H54 (cell line): ENCODE measurements at regions not wholly inside any gene's neighbourhood (a gene's known extent, or its start where the extent isn't known, plus 50 kb on each side); places are given as distances from the start of the nearest gene placed in this dataset.

Experiments used
- DNase-seq: peaks from one replicate; pipeline ENCODE4 v3.0.0; 2011; ENCODE audit warnings: low spot score, mixed read lengths; ENCODE audit not compliant: insufficient read length
- FAIRE-seq: peaks from 3 replicates; lab custom pipeline; 2011; peaks lifted over from hg19 to GRCh38; lab: Jason Lieb, UNC
- POLR2A ChIP-seq: IDR thresholded peaks from 2 replicates; pipeline ENCODE4 v1.6.1; 2011; ENCODE audit warnings: low read depth, mild to moderate bottlenecking, low read length

DNA sequence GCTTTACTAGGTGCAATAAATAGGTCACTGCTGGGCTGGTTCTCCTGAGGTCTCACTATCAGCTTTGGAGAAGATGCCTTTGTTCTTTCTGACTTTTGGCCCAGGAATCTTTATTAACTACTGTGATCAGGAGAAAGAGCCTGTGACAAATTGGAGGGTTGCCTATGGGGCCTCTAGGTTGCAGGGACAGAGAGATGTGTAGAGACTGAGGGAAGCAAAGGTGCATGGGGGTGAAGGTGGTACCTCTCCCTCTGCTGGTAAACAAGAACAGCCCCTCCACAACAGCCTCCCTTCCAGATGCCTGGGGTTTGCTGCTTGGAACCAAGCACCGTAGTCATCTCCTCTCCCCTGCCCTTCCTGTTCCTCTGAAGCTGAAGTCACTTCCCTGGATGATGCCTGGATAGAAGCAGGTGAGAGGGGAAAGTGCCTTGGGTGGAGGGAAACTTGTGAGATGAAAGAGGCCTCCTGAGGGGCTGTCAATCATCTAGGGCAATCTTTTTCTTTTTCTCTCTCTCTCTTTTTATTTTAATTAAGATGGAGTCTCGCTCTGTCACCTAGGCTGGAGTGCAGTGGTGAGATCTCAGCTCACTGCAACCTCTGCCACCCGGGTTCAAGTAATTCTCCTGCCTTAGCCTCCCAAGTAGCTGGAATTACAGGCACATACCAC lies 57.4 kb upstream of the DUSP22 start:
- no peak for TF ChIP-seq POLR2A
- no peak for FAIRE-seq

DNA sequence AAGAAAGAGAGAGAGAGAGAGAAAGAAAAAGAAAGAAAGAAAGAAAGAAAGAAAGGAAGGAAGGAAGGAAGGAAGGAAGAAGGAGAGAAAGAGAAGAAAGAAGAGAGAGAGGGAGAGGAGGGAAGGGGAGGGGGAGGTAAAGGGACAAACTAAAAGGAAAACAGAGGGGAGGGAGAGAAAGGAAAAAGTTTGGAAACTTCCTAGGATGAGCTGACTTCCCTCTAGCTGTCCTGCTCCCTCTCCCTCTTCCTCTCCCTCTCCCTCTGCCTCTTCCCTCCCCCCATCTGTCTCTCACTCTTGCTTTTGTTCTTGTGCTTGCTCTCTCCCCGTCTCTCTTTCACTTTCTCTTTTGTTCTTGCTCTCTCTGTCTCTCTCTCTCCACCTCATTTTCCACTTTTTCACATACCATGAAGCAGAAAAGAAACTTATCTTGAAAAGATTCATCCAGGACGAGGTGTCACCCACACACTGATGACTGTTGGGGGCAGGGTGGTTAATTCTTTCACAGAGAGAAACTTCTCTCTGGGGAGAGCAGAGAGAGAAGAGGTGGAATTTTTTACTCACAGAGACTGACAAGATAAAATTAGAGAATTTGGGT lies 56.4 kb upstream of the DUSP22 start:
- FAIRE-seq (no peak), DNase-seq (no peak)

More for the DNA sequence above, 57.4 kb upstream of the DUSP22 start:
- DNase-seq = no peak

DNA sequence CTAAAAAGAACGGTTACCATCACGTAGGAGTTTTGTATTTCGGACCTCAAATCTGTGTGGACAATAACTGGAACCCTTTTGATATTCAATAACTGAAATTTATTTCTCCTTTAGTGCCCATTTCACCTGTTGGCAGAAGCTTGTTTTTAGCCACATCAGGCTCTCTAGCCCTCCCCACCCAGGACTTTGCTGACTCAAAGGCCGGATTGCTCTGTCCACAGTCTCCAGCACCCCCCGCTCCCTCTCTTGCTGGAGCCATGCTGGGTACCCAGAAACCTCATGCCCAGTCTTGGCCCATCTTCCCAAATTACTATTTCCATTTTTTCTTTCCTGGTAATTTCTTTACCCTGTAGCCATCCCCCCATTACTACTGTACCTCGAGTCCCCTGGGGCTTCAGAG lies 55.8 kb upstream of the DUSP22 start:
- DNase-seq (no peak), FAIRE-seq (no peak)
- TF ChIP-seq POLR2A = no peak

More for the DNA sequence above, 56.4 kb upstream of the DUSP22 start:
- no peak for TF ChIP-seq POLR2A

DNA sequence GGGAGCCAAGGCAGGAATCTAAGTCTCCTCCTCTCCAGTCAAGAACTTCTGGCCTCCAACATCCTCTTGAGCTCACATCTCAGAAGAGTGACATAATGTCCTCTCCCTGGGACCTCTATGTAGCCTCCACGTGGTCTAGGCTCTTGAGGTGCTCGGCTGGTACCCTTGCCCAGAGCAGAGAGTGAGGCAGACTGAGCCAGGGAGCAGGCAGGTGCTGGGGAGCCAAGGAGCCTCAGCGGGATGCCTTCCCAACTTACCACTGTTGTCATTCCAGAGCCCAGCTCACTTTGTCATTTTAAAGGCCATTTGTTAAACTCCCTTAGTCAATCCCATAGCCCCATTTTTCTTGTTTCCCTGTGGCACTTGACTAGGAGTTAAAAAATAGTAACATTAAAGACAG lies 52.1 kb upstream of the DUSP22 start:
- no peak for TF ChIP-seq POLR2A
- DNase-seq = no peak
- FAIRE-seq = no peak

DNA sequence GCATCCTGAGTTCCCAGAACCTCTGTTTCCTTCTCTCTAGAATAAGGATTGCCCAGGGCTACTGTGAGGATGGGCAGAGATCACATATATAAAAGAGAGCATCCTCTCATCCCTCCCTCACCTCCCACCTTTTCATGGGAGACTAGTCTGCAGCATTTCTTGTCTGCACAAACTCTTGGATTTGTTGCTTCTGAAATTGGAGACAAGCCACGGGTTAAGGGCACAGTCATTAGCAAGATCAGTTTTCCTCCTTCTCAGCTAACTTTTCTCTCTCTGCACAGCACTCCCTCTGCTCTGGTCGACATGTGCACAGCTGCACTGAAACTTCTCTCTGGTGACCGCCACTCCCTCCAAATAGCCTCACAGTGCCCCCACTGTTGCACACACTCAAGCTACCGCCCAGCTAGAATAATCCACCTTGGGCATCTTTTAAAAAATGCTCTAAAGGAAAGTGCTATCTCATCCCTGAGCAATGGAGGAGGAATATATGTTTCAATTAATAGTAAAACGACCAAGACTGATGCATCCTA lies 50.9 kb upstream of the DUSP22 start:
- no peak for TF ChIP-seq POLR2A
- DNase-seq = no peak
- FAIRE-seq = no peak
